ENCODE measurements at regions not wholly inside any gene's neighbourhood (a gene's known extent, or its start where the extent isn't known, plus 50 kb on each side); places are given as distances from the start of the nearest gene placed in this dataset.
"Not testable (repeated sequence)": the region's sequence is repeated elsewhere in the genome, so short reads cannot be mapped to it uniquely, and the experiment has no call there.

GRCh38 chr12:27133022-27133590 lies 50.7 kb upstream of the C12orf71 start:
- no peak for DNase-seq

DNA sequence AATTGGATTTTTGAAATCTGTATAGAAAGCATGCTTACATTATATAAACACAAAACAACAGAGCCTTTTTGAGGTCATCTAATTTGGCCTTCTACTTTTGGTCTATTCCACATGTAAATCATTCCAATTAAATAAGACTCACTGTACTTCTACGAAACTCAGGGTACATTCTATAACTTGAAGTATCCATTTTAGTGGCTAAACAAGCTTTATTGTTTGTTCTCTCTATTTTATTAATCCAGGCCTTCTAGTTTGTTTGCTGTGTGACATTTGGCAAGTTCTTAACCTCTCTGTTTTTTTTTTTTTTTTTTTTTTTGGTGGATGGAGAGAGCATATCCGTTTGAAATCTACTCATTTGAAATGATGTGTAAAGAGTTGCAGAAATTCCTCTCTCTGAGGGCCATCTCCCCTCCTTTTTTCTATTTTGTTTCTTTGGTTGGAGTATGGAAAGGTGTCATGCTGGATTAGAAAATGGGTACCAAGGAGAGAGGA lies 58.1 kb upstream of the C12orf71 start:
- no peak for DNase-seq

DNA sequence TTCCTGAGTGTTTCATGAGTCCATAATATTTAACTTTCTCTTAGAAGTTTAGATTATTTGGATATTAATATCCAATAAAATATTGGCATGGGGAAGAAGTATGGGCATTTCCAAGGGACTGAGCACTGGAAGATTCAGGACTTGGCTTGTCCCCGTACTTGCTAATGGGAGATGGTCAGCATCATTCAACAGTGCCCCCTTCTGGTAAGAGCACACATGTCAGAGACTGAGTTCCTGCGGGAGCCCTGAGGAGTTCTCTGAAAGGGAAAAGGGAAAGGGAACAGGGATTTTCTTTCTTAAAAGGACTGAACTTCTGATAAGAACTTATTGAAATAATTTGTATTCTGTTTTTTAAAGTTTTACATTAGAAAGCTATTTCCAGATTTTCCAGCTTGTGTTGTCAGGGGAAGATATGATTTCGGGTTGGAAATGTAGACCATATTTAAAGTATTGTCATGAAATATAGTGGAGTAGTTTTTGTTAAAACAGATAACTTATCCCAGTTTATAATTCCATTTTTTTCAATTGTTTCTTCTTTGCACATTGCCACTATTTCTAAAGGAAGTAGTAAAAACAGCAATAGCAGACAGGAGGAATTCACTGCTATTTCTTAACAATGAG lies 59.8 kb upstream of the C12orf71 start:
- peak; percentile 20 to 39 for DNase-seq

GRCh38 chr12:27143256-27144069 lies 61.1 kb upstream of the C12orf71 start:
- DNase-seq, result no peak

- not testable (repeated sequence) for DNase-seq
Observed at GRCh38 chr12:27145725-27146124, 63.3 kb upstream of the C12orf71 start.

DNA sequence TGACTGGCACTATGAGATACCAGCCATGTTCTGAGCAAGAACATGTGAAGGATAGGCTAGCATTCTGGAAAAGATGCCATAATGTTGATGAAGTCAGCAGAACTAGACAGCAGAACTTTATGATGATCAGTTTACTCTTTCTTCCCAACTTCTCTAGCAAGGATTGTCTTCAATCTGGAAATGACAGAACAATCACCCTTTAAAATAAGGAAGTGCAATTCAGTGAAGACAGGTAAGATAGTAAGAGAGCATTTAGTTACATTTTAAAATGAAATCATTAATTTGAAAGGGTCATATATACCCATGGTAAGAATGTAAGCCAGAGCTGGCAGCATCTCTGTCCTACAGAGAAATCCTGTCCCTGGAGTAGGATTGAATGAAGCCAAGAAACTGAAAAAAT lies 66.0 kb upstream of the C12orf71 start:
- DNase-seq, result no peak

DNA sequence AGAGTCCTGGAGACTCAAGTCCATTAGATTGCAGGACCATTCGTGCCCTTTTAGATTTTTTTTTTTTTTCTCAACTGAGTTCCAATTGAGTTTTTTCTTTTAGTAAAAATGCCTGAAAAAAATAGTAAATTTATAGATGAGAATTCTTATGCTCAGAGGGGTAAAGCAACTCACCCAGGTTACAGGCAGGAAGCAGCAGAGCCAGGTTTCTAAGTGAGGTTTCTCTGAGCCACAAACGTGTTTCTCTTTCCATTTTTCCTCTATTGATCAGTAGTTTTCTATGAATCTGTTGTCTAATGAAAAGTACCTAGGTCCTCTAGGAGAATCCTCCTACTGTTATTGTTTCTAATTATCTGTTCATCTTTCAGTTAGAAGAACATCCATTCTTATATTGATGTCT lies 66.4 kb upstream of the C12orf71 start:
- DNase-seq, result no peak

DNA sequence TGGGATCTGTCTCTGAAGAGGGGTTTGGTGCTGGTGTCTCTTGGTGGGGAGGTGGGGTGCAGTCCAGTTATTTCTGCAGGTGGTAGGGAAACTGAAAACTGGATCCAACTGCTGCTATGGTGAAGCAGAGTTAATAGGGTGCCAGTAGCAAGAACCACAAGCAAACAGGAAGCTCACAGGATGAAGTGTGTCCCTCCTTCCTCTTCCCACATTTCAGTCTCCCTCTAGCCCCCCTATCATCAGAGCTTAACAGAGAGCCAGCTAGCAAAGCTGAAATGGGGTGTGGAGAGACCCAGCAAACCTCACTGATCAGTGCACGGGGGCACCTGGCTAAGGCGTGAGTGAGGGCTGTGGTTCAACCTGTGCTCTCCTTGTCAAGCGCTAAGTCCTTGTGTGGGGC lies 69.1 kb upstream of the C12orf71 start:
- no peak for DNase-seq

- DNase-seq, result no peak
Observed at GRCh38 chr12:27158297-27158696, 75.9 kb upstream of the C12orf71 start.

GRCh38 chr12:27161458-27162228 lies 79.3 kb upstream of the C12orf71 start:
- no peak for DNase-seq

- no peak for DNase-seq
Observed at GRCh38 chr12:27162229-27162537, 79.8 kb upstream of the C12orf71 start.

GRCh38 chr12:27163048-27163715 lies 80.8 kb upstream of the C12orf71 start:
- no peak for DNase-seq

GRCh38 chr12:27163894-27164293 lies 80.2 kb upstream of the STK38L start:
- DNase-seq, result no peak

DNA sequence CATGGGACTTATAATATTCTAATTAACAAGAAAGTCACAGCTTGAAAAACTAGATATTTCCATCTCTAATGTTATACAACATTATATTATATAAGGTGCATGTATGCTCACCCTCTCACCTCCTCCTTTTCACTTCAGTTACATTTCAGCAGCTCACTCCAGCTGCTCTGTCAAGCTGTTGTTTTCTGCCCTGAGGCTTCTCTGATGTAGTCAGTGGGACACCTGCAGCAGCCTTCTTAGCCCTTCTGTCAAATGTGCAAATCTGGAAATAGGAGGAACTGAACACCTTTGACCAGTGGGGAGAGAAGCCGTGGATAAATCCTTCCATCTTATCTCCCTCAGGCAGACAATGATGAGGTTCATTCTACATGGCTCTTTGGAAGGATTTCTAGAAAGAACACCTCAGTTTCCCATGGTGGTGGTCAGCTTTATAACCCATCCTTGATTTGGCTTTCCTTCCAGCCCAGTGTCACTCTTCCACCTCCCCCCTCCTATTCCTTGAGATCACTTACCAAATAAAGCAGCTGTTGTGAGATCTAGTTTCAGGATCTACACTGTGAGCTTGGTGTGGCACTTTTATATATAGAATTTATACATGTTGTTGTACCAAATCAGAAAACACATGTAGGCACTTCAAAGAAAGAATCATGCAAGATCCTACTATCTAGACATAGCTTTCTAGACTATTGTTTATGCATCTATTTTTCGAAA lies 79.6 kb upstream of the STK38L start:
- DNase-seq, result no peak

GRCh38 chr12:27165958-27166357 lies 78.1 kb upstream of the STK38L start:
- DNase-seq, result not testable (repeated sequence)

GRCh38 chr12:27171494-27171893 lies 72.6 kb upstream of the STK38L start:
- not testable (repeated sequence) for DNase-seq

- peak; percentile 38 to 39 for DNase-seq
Observed at GRCh38 chr12:27176765-27177164, 67.3 kb upstream of the STK38L start.

DNA sequence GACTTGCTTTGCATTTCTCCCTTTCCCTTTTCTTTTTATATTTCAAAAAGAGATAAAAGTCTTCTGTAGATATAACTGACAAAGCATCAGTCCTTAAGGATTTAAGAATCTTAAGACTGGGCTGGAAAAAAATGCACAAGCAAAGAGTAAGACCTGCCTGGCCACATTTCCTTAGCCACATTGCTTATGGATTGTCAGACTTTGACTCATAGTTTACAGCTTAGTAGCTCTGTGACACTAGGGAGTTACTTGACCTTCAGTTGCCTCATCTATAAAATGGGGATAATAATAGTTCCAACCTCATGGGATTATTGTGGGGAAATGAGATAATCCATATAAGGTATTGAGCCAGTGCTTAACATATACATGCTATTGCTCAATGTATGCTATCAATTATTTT lies 66.4 kb upstream of the STK38L start:
- DNase-seq, result no peak

DNA sequence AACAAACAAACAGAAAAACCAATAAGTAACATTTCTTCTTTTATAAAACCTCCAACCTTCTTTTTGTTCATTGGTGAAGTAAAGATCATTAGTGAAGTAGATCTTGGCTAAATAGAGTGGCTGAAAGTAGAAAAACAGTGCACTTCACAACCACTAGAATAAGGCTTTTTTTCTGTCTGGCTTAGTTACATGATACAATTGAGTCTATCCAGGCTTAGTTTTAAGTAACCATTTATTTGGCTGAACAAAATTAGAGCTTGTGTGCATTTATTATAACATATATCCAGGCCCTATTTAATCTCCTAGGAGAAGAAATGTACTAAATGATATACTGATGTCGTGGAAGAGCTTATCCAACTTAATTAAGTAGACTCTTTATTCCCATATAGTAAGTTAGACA lies 65.8 kb upstream of the STK38L start:
- no peak for DNase-seq

GRCh38 chr12:27178723-27179399 lies 65.2 kb upstream of the STK38L start:
- no peak for DNase-seq

DNA sequence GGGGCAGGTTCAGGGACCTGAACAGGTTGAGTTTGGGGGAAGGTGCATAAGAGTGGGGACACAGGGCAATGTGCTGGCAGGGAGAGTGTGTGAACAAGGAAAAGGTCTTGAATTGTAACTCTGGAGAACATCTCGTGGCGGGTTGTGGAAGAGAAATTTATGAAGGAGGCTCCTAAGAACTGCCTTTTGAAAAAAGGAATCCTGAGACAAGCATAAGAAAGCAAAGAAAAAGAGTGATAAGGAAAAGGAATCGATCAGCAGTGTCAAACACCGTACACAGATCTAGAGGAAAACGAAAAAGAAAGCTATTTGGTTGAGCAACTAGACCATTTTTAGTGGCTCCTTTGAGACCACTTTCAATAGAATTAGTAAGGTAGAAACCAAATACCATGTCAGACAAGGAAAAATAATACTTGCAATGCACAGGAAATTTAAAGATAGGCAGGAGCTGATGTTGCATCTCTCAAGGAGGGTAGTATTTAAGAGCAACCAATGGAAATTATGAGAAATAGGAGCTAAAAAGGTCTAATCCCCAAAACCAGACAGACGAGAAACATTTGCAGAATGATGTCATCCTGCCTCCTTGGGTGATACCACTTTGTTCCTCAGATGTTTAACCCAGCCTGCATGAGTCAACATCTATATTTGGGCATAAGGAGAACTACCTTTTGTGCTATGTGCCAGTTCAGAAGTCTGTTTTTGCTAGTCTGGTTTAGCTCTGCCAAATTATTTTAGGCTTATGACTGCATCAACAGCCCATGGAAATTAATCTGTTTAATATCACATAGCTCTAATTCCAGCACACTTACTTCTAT lies 64.5 kb upstream of the STK38L start:
- peak; percentile 14 to 16 for DNase-seq

Measured in activated CD4-positive, alpha-beta T cell treated with anti-CD3 and anti-CD28 coated beads for 4 hours (primary cell).